ACC112 (cell line): ENCODE measurements at regions not wholly inside any gene's neighbourhood (a gene's known extent, or its start where the extent isn't known, plus 50 kb on each side); places are given as distances from the start of the nearest gene placed in this dataset.

Experiments
- H2AFZ ChIP-seq: fragments of 200-600 bp; sonication (generic); one replicate; pipeline ENCODE4 v1.6.0; 2017; ENCODE audit warnings: antibody characterized with exemption, low read length; ENCODE audit not compliant: unreplicated experiment
- H3K27ac ChIP-seq: fragments of 200-600 bp; sonication (generic); 2 replicates; pipeline ENCODE4 v1.5.1; 2014; ENCODE audit warnings: low read depth, mild to moderate bottlenecking, antibody characterized with exemption, low read length, moderate library complexity
- H3K27me3 ChIP-seq: fragments of 200-600 bp; sonication (generic); 2 replicates; pipeline ENCODE4 v1.6.1; 2014; ENCODE audit warnings: mild to moderate bottlenecking, antibody characterized with exemption, low read length, moderate library complexity, mixed read lengths; ENCODE audit not compliant: insufficient read depth
- H3K36me3 ChIP-seq: fragments of 200-600 bp; sonication (generic); 2 replicates; pipeline ENCODE4 v1.6.1; 2016; ENCODE audit warnings: mild to moderate bottlenecking, antibody characterized with exemption, low read length, moderate library complexity, mixed read lengths; ENCODE audit not compliant: insufficient read depth
- H3K4me1 ChIP-seq: fragments of 200-600 bp; sonication (generic); one replicate; pipeline ENCODE4 v1.6.1; 2016; ENCODE audit warnings: low read length, mixed read lengths; ENCODE audit not compliant: insufficient read depth, unreplicated experiment, control insufficient read depth
- H3K4me3 ChIP-seq: fragments of 200-600 bp; sonication (generic); 2 replicates; pipeline ENCODE4 v1.5.1; 2014; ENCODE audit warnings: mild to moderate bottlenecking, low read depth, low read length
- H3K79me2 ChIP-seq: fragments of 200-600 bp; sonication (generic); one replicate; pipeline ENCODE4 v1.6.0; 2016; ENCODE audit warnings: low read length; ENCODE audit not compliant: control insufficient read depth, unreplicated experiment, insufficient read depth

GRCh38 chr14:58713677-58714076 is 75.9 kb downstream of the DACT1 start:
- Histone ChIP-seq H3K4me3 (no peak overlapping the region), H3K36me3 (no peaks in the 10 kb centered on the region), H2AFZ (no peak overlapping the region), H3K79me2 (no peaks in the 10 kb centered on the region), H3K27me3 (peaks cover 15% of the 10 kb centered on the region; the same call in 1 of the 2 replicates), H3K27ac (no peak overlapping the region), H3K4me1 (no peaks in the 10 kb centered on the region)

DNA sequence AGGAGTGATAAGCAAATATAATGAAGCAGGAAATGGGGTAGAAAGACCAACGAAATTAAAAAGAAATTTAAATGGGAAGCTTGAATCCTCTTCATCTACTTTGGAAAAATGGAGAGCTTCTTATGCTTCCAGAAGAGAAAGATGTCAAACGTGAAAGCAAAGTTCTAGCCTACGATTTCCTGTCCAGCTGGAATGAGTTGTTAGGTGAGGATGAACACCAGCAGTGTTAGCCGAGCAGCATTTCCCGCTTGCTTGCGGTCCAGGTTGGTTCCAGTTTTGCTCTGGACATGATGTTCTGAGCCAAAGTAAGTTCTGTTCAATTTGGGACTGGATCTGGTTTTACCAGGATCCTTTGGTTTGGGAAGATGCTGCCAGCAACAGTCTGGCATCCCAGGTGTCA is 78.9 kb downstream of the DACT1 start:
- peak overlapping the region; percentile 72 for H2AFZ ChIP-seq
- H3K79me2 ChIP-seq: no peaks in the 10 kb centered on the region
- no peaks in the 10 kb centered on the region for H3K36me3 ChIP-seq
- no peaks in the 10 kb centered on the region for H3K4me1 ChIP-seq
- no peaks in the 10 kb centered on the region for H3K27me3 ChIP-seq
- peak overlapping the region; percentile 63 for H3K4me3 ChIP-seq
- no peak overlapping the region for H3K27ac ChIP-seq

DNA sequence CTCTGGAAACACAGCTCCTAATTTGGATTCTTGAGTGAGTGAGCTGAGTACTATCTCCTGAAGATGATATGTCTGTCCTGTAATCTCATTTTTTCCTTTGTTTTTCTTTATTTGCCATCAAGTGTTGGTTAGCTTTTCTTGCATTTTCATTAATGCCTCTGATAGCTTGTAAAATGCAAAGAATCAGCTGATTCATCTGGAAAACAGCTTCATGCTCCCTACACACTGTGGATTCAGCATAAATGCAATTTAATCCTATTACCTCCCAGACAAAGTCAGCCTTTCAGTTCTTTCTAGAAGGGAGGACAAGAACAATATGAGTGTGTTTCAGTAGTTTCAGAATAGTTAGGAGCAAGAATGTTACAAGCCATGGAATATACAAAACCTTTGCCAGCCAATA is 79.4 kb downstream of the DACT1 start:
- Histone ChIP-seq H3K79me2 (no peaks in the 10 kb centered on the region), H3K27ac (no peak overlapping the region), H3K4me3 (peak overlapping the region; percentile 63; the same call in 1 of the 2 replicates), H2AFZ (peak overlapping the region; percentile 72), H3K4me1 (peaks cover under 1% of the 10 kb centered on the region), H3K36me3 (no peaks in the 10 kb centered on the region), H3K27me3 (no peaks in the 10 kb centered on the region)

GRCh38 chr14:58717813-58718212 is 80.1 kb downstream of the DACT1 start:
- no peaks in the 10 kb centered on the region for H3K27me3 ChIP-seq
- H2AFZ ChIP-seq: no peak overlapping the region
- H3K4me3 ChIP-seq: no peak overlapping the region
- no peak overlapping the region for H3K27ac ChIP-seq
- no peaks in the 10 kb centered on the region for H3K36me3 ChIP-seq
- H3K4me1 ChIP-seq: peaks cover 4% of the 10 kb centered on the region
- H3K79me2 ChIP-seq: no peaks in the 10 kb centered on the region

DNA sequence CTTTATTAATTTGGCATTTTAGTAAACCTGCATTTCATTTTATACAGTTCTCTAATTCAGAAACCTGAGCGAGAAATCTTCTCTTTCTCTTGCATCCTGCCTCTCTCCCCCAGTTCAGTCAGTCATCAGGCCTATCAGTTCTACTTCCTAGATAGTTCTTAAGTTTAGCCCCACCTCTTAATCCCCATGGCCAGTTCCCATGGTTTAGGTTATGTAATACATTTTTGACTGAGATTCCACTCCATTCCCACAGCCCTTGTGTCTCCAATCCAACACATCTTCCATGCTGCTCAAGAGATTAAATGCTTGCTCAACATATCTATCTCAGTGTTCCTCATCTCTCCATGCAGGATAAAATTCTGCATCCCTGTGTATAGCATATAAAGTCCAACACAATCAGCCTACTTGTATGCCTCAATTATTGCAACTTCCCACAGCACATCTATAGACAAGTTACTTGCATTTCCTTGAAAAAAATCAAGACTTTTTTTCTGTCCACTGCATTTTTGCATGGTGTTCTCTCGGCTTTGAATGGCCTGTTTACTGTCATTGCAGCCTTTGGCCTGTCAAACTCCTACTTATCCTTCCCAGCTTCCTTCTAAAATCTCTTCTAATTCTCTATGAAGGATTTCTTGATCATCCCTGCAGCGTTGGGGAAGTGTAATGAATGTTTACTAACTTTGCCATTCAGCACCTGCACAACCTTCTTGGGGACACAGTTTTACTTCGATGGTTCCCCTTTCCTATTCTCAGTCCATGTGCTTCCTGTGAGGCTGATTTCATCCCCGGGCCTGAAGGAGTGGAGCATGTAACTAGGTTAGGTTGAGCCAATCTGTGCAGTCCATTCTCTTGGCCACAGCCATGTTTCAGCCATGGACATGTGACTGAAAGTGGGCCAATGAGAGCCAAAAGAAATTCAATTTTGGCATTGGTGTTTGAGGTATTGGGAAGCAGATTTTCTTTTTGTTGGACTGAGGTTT is 80.8 kb downstream of the DACT1 start:
- H3K36me3 ChIP-seq: no peaks in the 10 kb centered on the region
- H3K79me2 ChIP-seq: no peaks in the 10 kb centered on the region
- no peaks in the 10 kb centered on the region for H3K27me3 ChIP-seq
- H3K27ac ChIP-seq: no peak overlapping the region
- H2AFZ ChIP-seq: no peak overlapping the region
- peaks cover 4% of the 10 kb centered on the region for H3K4me1 ChIP-seq
- H3K4me3 ChIP-seq: no peak overlapping the region

DNA sequence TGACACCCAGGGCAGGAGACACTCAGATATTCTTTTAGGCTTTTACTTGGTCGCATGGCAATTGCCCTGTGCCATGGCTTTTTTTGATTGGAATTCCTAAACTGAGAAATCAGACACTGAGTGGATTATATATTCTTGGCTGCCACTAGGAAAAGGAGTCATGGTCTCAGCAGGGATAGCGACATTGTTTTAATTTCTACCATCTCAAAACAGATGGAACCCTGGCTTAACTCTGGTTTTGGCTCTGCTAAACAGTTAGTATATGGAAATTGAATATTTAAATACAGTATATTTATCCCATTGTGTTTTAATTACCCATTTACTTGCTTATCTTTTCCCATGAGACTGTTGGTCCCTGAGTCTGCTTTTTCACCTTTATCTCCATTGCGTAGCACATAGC is 84.0 kb downstream of the DACT1 start:
- Histone ChIP-seq H3K36me3 (no peaks in the 10 kb centered on the region), H2AFZ (no peak overlapping the region), H3K4me1 (peaks cover 4% of the 10 kb centered on the region), H3K27ac (no peak overlapping the region), H3K4me3 (no peak overlapping the region), H3K79me2 (no peaks in the 10 kb centered on the region), H3K27me3 (no peaks in the 10 kb centered on the region)

DNA sequence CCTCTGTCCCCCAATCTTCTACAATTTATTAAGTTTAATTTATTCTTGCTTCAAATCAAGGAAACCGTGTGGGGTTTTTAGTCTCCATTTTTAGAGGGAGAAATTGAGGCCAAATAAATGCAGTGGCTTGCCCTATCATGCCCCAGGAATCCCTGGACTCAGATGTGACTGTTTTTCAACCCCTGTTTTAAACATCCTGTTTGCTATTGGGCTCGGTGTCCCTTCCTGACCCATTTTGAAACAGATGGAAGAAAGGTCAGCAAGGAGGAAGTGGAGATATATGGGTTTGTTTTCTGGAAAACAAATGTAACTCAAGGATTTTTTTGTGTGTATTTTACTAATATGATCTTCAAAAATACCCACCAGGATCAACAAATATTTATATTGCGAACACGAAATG is 84.7 kb downstream of the DACT1 start:
- Histone ChIP-seq H3K4me1 (peaks cover 4% of the 10 kb centered on the region), H3K4me3 (no peak overlapping the region), H3K36me3 (no peaks in the 10 kb centered on the region), H3K79me2 (no peaks in the 10 kb centered on the region), H3K27ac (no peak overlapping the region), H2AFZ (no peak overlapping the region), H3K27me3 (no peaks in the 10 kb centered on the region)

- Histone ChIP-seq H2AFZ (no peak overlapping the region), H3K79me2 (no peaks in the 10 kb centered on the region), H3K4me3 (no peak overlapping the region), H3K36me3 (no peaks in the 10 kb centered on the region), H3K4me1 (peaks cover 4% of the 10 kb centered on the region), H3K27ac (no peak overlapping the region), H3K27me3 (no peaks in the 10 kb centered on the region)
Measured at GRCh38 chr14:58724206-58724605, 86.4 kb downstream of the DACT1 start.

DNA sequence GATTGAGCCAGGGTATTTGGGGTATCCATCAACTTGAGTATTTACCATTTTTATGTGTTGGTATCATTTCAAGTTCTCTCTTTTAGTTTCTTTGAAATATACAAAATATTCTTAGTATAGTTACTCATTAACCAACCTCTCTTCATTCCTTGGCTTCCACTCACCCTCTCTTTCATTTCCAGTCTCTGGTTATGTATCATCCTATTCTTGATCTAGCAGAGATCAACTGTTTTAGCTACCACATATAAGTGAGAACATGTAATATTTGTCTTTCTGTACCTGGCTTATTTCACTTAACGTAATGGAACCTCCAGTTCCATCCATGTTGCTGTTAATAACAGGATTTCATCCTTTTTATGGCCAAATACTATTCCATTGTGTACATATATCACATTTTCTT is 86.9 kb downstream of the DACT1 start:
- no peak overlapping the region for H3K27ac ChIP-seq
- H2AFZ ChIP-seq: no peak overlapping the region
- H3K79me2 ChIP-seq: no peaks in the 10 kb centered on the region
- H3K36me3 ChIP-seq: no peaks in the 10 kb centered on the region
- no peaks in the 10 kb centered on the region for H3K27me3 ChIP-seq
- H3K4me1 ChIP-seq: peaks cover 4% of the 10 kb centered on the region
- H3K4me3 ChIP-seq: no peak overlapping the region

GRCh38 chr14:58725226-58725625 is 87.5 kb downstream of the DACT1 start:
- Histone ChIP-seq H3K4me1 (peaks cover 4% of the 10 kb centered on the region), H3K36me3 (no peaks in the 10 kb centered on the region), H3K4me3 (no peak overlapping the region), H3K27ac (no peak overlapping the region), H3K79me2 (no peaks in the 10 kb centered on the region), H3K27me3 (no peaks in the 10 kb centered on the region), H2AFZ (no peak overlapping the region)

DNA sequence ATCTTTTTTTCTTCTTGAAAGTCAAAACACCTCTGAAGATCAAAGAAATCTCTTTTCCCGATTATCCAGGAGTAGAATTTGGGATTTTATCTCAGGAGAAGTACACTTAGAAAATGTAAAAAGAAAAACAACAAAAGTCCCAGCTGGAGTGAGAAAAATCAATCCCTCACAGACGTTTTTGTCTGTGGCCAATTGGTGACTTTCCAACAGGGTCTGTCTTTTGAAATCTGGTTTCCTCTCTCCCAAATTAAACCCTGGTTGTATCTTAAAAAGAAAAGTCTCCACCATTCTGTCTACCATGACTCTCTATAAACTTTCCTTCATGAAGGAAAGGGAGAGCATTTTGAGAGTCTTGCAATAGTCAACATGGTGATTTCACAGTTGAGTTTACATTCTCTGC is 88.1 kb downstream of the DACT1 start:
- Histone ChIP-seq H3K27ac (no peak overlapping the region), H3K79me2 (no peaks in the 10 kb centered on the region), H2AFZ (no peak overlapping the region), H3K4me1 (peaks cover 10% of the 10 kb centered on the region), H3K36me3 (no peaks in the 10 kb centered on the region), H3K27me3 (no peaks in the 10 kb centered on the region), H3K4me3 (no peak overlapping the region)
